RWPE2 (cell line): ENCODE measurements at regions not wholly inside any gene's neighbourhood (a gene's known extent, or its start where the extent isn't known, plus 50 kb on each side); places are given as distances from the start of the nearest gene placed in this dataset.

Source experiments
- ATAC-seq: fragments of 200-7000 bp; cut with Tn5 transposase; 3 replicates; pipeline ENCODE4 v1.9.1; 2021; ENCODE audit warnings: low read depth
- DNase-seq: peaks from one replicate; pipeline ENCODE4 v3.0.0-alpha.2; 2020; ENCODE audit warnings: low spot score
- H3K27ac ChIP-seq: fragments of 450-650 bp; 2 replicates; pipeline ENCODE4 v1.5.1; 2017; ENCODE audit warnings: mild to moderate bottlenecking; ENCODE audit not compliant: poor library complexity, severe bottlenecking
- H3K27me3 ChIP-seq: fragments of 250-450 bp; sonication (Bioruptor Pico); 2 replicates; pipeline ENCODE4 v1.5.1; 2021; ENCODE audit warnings: mild to moderate bottlenecking, moderate library complexity; ENCODE audit not compliant: insufficient read depth, poor library complexity, severe bottlenecking
- H3K36me3 ChIP-seq: fragments of 250-450 bp; sonication (Bioruptor Pico); 2 replicates; pipeline ENCODE4 v1.5.1; 2020; ENCODE audit warnings: low read depth, mild to moderate bottlenecking, moderate library complexity
- H3K4me1 ChIP-seq: fragments of 250-450 bp; sonication (Bioruptor Pico); 2 replicates; pipeline ENCODE4 v1.5.1; 2021; ENCODE audit warnings: mild to moderate bottlenecking, moderate library complexity; ENCODE audit not compliant: insufficient read depth, poor library complexity, severe bottlenecking
- H3K4me3 ChIP-seq: fragments of 250-450 bp; sonication (Bioruptor Pico); 2 replicates; pipeline ENCODE4 v1.5.1; 2021; ENCODE audit warnings: mild to moderate bottlenecking, moderate library complexity; ENCODE audit not compliant: severe bottlenecking
- H3K9me3 ChIP-seq: fragments of 250-450 bp; sonication (Bioruptor Pico); 2 replicates; pipeline ENCODE4 v1.5.1; 2021; ENCODE audit warnings: mild to moderate bottlenecking, moderate library complexity; ENCODE audit not compliant: severe bottlenecking
- TF ChIP-seq, protein P1 (sequence below): fragments of 450-650 bp; IDR thresholded peaks from one replicate; pipeline ENCODE4 v1.5.1; 2017; ENCODE audit warnings: mild to moderate bottlenecking, moderate library complexity; ENCODE audit not compliant: poor library complexity, severe bottlenecking

DNA sequence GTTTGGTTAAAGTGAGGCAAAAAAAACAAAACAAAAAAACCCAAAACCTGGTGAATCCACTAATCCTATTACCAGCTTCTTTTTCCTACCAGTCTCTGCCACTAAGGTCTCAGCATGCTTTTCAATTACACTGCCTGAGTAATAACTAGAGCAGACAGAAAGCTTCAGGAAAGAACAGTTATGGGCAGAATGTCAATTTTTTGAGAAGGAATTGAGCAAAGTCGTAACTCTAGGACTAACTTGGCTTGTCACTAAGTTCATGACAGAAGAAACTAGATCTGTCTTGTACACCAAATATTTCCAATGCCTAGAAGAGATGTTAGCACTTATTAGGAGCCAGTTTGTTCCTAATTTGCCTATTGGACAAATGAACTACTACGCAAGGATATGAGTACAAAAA lies 148.8 kb upstream of the CNOT2 start:
- Histone ChIP-seq H3K27me3 (no peaks in the 10 kb centered on the region), H3K4me3 (no peak overlapping the region), H3K4me1 (no peaks in the 10 kb centered on the region), H3K9me3 (no peaks in the 10 kb centered on the region), H3K36me3 (no peaks in the 10 kb centered on the region), H3K27ac (no peak overlapping the region)
- TF ChIP-seq, protein P1, sequence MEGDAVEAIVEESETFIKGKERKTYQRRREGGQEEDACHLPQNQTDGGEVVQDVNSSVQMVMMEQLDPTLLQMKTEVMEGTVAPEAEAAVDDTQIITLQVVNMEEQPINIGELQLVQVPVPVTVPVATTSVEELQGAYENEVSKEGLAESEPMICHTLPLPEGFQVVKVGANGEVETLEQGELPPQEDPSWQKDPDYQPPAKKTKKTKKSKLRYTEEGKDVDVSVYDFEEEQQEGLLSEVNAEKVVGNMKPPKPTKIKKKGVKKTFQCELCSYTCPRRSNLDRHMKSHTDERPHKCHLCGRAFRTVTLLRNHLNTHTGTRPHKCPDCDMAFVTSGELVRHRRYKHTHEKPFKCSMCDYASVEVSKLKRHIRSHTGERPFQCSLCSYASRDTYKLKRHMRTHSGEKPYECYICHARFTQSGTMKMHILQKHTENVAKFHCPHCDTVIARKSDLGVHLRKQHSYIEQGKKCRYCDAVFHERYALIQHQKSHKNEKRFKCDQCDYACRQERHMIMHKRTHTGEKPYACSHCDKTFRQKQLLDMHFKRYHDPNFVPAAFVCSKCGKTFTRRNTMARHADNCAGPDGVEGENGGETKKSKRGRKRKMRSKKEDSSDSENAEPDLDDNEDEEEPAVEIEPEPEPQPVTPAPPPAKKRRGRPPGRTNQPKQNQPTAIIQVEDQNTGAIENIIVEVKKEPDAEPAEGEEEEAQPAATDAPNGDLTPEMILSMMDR: no peak
- DNase-seq (no peak), ATAC-seq (no peak)

GRCh38 chr12:70096759-70097410 lies 146.3 kb upstream of the CNOT2 start:
- H3K4me1 ChIP-seq: no peaks in the 10 kb centered on the region
- no peaks in the 10 kb centered on the region for H3K27me3 ChIP-seq
- H3K9me3 ChIP-seq: no peaks in the 10 kb centered on the region
- no peaks in the 10 kb centered on the region for H3K36me3 ChIP-seq
- no peak for ATAC-seq
- H3K27ac ChIP-seq: no peak overlapping the region
- H3K4me3 ChIP-seq: no peak overlapping the region
- no peak for DNase-seq
- TF ChIP-seq, protein P1: no peak

- H3K36me3 ChIP-seq: no peaks in the 10 kb centered on the region
- H3K9me3 ChIP-seq: no peaks in the 10 kb centered on the region
- H3K27me3 ChIP-seq: no peaks in the 10 kb centered on the region
- ATAC-seq (no peak), DNase-seq (no peak)
- TF ChIP-seq, protein P1: no peak
- H3K4me3 ChIP-seq: no peak overlapping the region
- no peak overlapping the region for H3K27ac ChIP-seq
- H3K4me1 ChIP-seq: no peaks in the 10 kb centered on the region
These were observed 142.2 kb upstream of the CNOT2 start for GRCh38 chr12:70101064-70101463.

- TF ChIP-seq, protein P1: no peak
- DNase-seq: no peak
- Histone ChIP-seq H3K4me1 (no peaks in the 10 kb centered on the region), H3K27me3 (no peaks in the 10 kb centered on the region), H3K9me3 (peaks cover 3% of the 10 kb centered on the region), H3K27ac (no peak overlapping the region), H3K36me3 (no peaks in the 10 kb centered on the region), H3K4me3 (no peak overlapping the region)
- ATAC-seq: no peak
These were observed 136.9 kb upstream of the CNOT2 start for GRCh38 chr12:70106347-70106746.

DNA sequence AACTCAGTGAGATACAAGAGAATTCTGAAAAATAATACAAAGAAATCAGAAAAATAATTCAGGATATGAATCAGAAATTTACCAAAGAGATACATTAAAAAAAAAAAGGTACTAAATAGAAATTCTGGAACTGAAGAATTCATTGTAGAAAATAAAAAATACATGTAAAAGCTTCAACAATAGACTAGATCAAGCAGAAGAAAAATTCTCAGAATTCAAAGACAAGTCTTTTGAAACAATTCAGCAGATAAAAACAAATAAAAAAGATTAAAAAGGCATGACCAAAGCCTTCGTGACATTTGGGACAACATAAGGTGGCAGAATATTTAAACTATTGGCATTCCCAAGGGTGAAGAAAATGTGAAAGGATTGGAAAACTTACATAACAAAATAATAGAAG lies 133.1 kb upstream of the CNOT2 start:
- Histone ChIP-seq H3K4me1 (no peaks in the 10 kb centered on the region), H3K27me3 (no peaks in the 10 kb centered on the region), H3K4me3 (no peak overlapping the region), H3K27ac (no peak overlapping the region), H3K9me3 (peaks cover 3% of the 10 kb centered on the region), H3K36me3 (no peaks in the 10 kb centered on the region)
- DNase-seq (no peak), ATAC-seq (no peak)
- TF ChIP-seq, protein P1: no peak
